ENCODE measurements at regions not wholly inside any gene's neighbourhood (a gene's known extent, or its start where the extent isn't known, plus 50 kb on each side); places are given as distances from the start of the nearest gene placed in this dataset.
A peak's percentile ranks its signal among the peaks of the same experiment; 100 is the strongest.

GRCh38 chr15:77709135-77709886 lies 76.6 kb upstream of the LINGO1 start:
- H3K27me3 ChIP-seq (ENCODE audit: control insufficient read depth, insufficient read depth, low read length), result peaks cover 16% of the 10 kb centered on the region
- TF ChIP-seq CTCF (IDR thresholded peaks at IDR 0.05; ENCODE audit: insufficient read depth, low read length, poor library complexity, severe bottlenecking), result no peak
- H3K4me3 ChIP-seq (ENCODE audit: low read depth, low read length), result no peak overlapping the region
- H3K36me3 ChIP-seq (ENCODE audit: control insufficient read depth, insufficient read depth, low read length), result no peaks in the 10 kb centered on the region
- DNase-seq (ENCODE audit: low read depth), result no peak

- no peak overlapping the region for H3K4me3 ChIP-seq (ENCODE audit: low read depth, low read length)
- DNase-seq (ENCODE audit: low read depth), result no peak
- peaks cover 10% of the 10 kb centered on the region for H3K27me3 ChIP-seq (ENCODE audit: control insufficient read depth, insufficient read depth, low read length)
- no peaks in the 10 kb centered on the region for H3K36me3 ChIP-seq (ENCODE audit: control insufficient read depth, insufficient read depth, low read length)
- no peak for TF ChIP-seq CTCF (IDR thresholded peaks at IDR 0.05; ENCODE audit: insufficient read depth, low read length, poor library complexity, severe bottlenecking)
Measured at GRCh38 chr15:77706482-77707244, 74.0 kb upstream of the LINGO1 start.

GRCh38 chr15:77702211-77702957 lies 69.7 kb upstream of the LINGO1 start:
- no peak overlapping the region for H3K4me3 ChIP-seq (ENCODE audit: low read depth, low read length)
- peaks cover 7% of the 10 kb centered on the region for H3K27me3 ChIP-seq (ENCODE audit: control insufficient read depth, insufficient read depth, low read length)
- TF ChIP-seq CTCF (IDR thresholded peaks at IDR 0.05; ENCODE audit: insufficient read depth, low read length, poor library complexity, severe bottlenecking), result no peak
- no peaks in the 10 kb centered on the region for H3K36me3 ChIP-seq (ENCODE audit: control insufficient read depth, insufficient read depth, low read length)
- peak; percentile 14 for DNase-seq (ENCODE audit: low read depth)

- Histone ChIP-seq H3K27me3 (ENCODE audit: control insufficient read depth, insufficient read depth, low read length) (peaks cover 37% of the 10 kb centered on the region), H3K36me3 (ENCODE audit: control insufficient read depth, insufficient read depth, low read length) (no peaks in the 10 kb centered on the region), H3K4me3 (ENCODE audit: low read depth, low read length) (no peak overlapping the region)
- no peak for TF ChIP-seq CTCF (IDR thresholded peaks at IDR 0.05; ENCODE audit: insufficient read depth, low read length, poor library complexity, severe bottlenecking)
- no peak for DNase-seq (ENCODE audit: low read depth)
Measured at GRCh38 chr15:77698481-77698880, 65.8 kb upstream of the LINGO1 start.

- TF ChIP-seq CTCF (IDR thresholded peaks at IDR 0.05; ENCODE audit: insufficient read depth, low read length, poor library complexity, severe bottlenecking), result no peak
- Histone ChIP-seq H3K36me3 (ENCODE audit: control insufficient read depth, insufficient read depth, low read length) (no peaks in the 10 kb centered on the region), H3K4me3 (ENCODE audit: low read depth, low read length) (no peak overlapping the region), H3K27me3 (ENCODE audit: control insufficient read depth, insufficient read depth, low read length) (peaks cover 37% of the 10 kb centered on the region)
- no peak for DNase-seq (ENCODE audit: low read depth)
Measured at GRCh38 chr15:77697893-77698292, 65.2 kb upstream of the LINGO1 start.
